ELR (cell line): ENCODE measurements at regions not wholly inside any gene's neighbourhood (a gene's known extent, or its start where the extent isn't known, plus 50 kb on each side); places are given as distances from the start of the nearest gene placed in this dataset.
A peak's percentile ranks its signal among the peaks of the same experiment; 100 is the strongest.
"Not testable (repeated sequence)": the region's sequence is repeated elsewhere in the genome, so short reads cannot be mapped to it uniquely, and the experiment has no call there.

Experiments used
- DNase-seq: peaks from one replicate; pipeline ENCODE4 v3.0.0-alpha.2; 2015; ENCODE audit warnings: low read depth

DNA sequence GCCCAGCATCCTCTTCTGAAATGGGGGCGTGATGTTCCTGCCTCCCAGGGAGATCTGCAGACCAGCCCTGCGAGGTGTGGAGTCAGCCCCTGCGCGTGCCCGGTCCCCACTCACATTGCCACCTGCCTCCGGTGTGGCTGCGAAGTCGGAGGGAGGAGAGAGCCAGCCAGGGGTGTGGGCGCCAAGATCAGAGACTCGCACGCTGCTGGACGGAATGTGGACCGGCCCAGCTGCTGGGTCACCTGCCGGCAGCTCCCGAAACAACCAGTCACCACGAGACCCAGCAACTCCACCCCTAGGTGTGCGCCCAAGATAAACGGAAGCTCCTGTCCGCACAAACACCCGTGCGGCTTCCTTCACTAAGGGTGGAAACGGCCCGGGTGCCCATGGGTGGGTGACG, 51.1 kb upstream of the EGFL7 start:
- DNase-seq, result no peak

DNA sequence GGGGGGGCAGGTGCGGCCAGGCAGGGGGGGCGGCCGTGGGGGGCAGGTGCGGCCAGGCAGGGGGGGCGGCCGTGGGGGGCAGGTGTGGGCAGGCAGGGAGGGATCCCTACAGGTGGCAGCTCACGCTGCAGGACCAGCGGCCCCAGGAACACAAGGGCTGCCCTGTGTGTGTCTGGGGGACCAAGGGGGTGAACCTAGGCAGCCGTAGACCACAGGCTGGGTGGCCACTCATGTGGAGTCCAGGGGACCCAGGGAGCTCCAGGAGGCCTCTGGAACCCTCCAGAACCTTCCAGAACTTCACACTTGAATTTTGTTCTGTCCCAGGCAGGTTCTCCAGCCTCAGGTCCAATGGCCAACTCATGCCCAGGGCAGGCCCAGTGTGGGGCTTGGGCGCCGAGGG, 51.6 kb upstream of the EGFL7 start:
- DNase-seq, result no peak

DNA sequence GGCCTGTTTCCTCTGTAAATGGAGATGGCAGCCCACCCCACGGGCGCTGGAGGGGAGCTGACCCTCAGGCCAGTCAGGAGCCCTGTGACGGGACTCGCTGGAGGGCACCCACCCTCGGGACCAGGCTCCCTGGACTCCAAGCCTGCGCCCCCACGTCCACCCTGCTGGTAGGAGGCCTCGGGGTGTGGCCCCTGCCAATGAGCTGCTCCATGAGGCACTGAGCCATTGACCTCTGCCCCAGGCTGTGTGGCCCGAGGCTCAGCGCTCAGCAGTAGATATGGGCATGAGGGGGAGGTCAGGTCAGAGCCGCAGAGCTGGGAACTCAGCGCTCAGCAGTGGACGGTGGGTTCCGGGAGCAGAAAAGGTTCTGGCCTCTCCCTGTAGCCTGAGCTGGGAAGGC, 52.3 kb upstream of the EGFL7 start:
- DNase-seq, result no peak

DNA sequence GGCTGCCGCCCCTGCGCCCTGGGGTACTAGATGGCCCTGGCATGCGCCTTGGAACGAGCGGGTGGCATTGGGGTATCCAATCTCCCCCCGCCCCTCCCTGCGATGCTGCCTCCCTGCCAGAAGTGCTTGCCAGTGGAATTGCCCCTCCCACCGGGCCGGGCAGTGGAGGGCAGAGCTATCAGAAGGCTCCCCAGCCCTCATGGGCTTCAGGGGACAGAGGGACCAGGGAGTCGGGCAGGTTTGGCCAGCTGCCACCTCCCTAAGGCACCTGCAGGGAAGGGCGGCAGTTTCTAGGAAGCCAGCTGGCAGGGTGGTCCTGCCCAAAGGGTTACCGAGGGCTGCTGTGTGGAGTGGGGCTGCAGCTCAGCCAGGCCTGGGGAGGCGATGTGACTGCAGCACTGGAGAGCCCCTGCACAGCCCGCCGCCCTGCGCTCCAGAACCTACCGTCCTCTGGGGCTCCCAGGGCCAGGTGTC, 52.8 kb upstream of the EGFL7 start:
- DNase-seq, result no peak

DNA sequence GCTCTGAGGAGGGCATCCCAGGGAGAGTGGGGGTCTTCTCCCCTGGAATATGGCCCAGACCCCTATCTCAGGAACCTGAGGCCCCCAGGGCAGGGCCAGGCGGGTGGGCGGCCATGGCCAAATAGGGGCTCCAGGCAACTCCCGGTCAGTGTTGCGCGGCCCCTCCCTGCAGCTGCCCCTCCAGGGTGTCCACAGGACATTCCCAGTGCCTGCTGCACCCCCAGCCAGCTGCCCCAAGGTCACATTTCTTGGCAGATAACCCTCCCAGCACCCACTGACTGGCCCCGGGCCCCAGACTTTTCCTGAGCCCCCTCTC, 53.6 kb upstream of the EGFL7 start:
- DNase-seq, result no peak

DNA sequence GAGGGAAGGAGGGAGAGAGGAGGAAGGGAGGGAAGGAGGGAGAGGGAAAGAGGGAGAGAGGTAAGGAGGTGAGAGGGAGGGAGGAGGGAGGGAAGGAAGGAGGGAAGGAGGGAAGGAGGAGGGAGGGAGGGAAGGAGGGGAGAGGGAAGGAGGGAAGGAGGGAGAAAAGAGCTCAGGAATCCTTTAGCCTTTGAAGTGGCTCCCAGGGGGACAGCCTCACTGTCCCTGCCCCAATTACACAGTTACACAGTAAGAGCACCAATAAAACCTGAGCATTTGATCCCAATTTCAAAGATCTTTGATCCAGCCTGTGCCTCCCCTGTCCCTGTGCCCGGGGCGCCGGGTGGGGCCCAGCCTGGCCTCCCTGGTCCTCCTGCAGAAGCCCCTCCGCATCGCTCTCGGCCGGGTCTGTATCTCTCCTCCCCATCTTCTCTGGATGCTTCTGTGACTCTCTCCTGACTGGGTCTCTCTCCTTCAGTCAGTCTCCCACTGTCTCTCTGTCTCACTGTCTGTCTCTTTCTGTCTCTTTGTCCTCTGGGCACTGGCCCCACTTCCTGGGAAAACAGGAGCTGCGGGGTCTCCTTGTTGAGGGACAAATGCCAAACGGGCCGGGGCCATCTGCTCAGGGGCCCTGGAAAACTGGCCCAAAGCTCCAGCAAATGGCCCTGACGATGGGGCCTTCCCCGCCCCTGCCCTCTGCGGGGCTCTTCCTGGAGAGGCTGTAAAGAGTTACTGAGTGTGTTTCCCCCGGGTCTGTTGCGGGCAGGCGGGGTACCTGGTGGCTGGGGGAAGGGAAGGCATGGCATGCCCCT, 54.2 kb upstream of the EGFL7 start:
- no peak for DNase-seq

DNA sequence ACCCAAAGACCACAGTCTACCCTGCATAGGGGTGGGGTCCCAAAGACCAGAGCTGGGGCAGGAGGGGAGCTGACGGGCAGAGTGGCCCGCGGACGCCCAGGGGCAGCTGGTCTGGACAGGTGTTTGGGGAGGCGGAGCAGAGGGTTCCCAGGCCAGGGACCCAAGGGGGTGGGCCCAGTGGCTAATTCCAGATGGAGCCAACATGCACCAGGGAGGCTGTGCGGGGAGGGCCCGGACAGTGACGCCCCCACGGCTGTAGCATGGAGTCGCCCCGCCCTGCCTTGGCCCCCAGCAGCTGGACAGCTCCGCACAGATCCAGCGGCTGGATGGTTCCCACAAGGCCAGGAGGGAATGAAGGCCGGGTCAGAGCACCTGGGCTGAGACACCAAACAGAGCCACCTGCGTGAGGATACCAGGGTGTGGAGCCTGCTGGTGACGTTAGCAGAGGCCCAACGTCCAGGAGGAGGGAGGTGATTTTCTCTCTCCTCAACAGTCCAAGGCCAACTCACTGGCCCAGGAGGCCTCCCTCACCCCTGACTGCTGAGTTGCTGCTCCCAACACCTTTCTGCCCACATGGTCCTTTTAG, 55.3 kb upstream of the EGFL7 start:
- DNase-seq, result no peak

DNA sequence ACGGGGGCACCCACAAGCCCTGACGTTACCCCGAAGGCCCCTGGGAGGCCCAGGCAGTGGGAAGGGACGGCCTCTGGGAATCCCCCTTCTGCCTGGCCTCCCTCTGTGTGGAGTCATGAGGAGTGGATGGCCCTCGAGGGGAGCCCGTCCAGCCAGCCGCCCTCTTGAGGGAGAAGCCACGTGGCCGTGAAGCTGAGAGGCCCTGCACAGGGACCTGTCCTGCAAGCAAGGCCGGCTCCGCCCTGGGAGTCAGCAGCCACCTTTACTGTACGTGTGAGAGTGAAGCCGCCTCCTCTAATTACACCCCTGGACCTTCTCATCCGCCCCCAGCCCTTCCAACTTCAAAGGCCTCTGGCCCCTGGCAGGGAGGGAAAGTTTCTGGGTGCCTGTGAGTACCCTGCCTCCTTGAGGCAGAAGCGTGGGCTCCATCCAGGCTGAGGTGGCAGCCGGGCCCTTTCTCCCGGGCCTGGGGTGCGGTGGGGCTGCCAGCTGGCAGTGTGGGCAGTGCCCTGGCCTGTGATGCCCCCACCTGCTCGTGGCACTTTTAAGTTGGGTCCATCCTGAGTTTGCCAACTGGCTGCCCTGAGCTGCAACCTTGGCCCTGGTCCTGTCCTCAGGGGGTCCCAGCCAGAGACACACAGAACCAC, 55.9 kb upstream of the EGFL7 start:
- no peak for DNase-seq

DNA sequence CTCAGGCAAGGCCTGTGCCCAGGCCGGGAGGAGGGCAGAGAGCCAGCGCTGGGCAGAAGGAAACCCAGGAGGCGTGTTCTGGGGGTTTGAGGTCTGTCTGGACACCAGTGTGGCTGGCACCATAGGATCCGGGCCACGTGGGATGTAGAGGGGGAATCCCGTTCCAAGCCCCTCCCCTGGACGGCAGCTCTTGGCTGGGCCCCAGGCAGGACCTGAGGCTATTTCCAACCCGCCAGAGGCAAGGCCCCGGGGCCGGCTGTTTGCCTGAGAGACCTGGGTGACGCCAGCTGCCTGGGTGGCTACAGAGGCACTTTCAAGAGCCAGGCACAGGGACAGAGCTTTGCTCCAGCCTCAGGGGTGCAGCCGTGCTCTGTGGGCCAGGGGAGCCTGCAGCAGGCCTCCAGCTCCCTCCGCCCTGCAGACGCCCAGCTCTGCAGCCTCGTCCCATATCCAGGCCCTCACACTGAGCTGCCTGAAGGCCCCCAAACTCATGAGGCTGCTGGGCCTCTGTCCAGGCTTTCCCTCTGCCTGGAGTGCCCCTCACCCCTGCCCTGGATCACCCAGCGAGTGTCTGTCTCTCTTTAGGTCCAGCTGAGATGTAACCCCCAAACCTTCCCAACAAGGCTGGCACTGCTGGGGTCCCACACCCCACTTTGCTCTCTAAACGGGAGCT, 56.6 kb upstream of the EGFL7 start:
- DNase-seq, result no peak

DNA sequence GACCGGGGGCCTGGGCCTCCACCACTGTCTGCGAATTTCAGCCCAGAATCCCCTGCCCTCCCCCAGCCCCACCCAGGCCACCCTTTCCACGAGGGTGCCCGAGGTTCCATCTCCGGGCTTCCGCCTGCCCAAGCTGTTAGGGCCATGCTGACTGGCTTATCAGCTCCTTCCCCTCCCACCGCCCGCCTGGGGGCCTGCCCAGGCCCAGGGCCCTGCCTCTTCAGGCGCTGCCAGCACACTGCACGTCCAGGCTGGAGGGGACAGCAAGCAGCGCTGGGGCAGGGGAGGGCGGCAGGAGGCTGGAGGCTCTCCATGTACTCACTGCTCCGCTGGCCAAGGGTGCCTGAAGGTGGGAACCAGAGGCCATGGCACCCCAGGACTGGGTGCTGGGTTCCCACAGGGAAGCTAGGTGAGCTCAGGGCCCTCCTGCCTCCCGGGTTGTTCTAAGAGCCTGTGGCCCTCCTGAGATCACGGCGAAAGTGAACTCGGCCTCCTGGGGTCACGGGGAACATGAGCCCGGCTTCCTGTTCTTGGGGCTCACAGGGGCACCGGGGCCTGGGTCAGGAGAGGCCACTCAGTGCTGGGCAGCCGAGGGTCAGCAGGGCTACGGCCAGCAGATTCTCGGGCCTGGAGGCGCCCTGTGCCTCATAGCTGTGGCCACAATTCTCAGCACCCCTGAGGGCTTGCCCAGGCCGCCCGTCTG, 57.7 kb upstream of the EGFL7 start:
- no peak for DNase-seq

DNA sequence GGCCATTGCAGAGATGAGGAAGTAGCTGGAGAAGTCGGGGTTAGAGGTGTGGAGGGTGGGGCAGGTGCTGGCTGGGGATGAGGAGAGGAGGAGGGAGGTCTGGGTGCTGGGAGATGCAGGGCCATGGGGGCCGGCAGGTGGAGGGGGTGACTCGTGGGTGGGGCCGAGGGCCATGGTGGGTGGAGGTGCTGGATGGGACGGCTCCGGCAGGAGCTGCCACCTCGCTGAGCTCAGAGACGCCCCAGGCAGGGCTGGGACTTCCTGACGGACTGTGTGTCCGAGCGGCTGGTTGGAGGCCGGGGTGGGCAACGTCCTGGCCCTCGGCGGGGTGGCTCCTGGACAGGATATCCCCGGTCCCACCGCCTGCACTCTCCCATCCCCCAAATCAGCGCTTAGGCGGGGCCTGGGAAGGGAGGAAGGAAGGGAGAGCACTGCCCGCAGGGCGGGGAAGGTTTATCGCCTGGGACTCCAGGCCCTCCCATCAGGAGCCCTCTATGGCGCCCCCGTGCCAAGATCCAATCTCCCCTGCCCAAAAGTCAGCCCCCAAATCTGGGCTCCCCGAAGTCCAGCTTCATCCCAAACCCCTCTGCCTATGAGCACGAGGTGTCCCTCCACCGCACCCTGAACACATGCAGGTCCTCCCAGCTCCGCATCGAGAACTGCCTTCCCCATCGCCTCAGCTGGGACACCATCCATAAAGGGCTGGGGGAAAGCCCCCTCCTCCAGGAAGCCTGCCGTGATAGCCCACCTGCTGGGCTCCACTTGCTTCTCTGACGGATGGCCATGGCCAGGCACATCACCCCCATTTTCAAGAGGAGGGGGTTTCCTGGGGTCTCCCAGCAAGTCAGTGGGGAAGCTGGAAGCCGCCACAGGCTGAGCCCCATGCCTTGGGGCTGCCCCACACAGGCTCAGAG, 58.3 kb upstream of the NOTCH1 start:
- no peak for DNase-seq

DNA sequence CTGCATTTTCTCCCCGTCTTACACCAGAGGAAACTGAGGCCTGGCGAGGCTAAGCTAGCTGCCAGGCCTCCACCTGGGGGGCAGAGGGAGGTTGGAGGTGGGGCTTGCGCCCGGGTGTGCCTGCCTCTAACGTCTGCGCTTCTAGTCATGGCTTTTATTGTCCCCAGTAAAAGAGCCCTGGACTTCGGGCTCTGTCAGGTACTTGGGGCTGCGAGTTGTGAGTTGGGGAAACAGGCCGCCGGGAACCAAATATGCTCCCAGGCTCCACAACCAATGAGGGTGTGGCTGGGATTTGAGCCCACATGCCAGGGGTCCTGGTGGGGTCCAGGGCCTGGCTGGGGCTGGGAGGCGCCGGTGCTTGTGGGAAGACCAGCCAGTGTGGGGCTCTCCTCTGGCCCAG, 57.4 kb upstream of the NOTCH1 start:
- DNase-seq, result no peak

DNA sequence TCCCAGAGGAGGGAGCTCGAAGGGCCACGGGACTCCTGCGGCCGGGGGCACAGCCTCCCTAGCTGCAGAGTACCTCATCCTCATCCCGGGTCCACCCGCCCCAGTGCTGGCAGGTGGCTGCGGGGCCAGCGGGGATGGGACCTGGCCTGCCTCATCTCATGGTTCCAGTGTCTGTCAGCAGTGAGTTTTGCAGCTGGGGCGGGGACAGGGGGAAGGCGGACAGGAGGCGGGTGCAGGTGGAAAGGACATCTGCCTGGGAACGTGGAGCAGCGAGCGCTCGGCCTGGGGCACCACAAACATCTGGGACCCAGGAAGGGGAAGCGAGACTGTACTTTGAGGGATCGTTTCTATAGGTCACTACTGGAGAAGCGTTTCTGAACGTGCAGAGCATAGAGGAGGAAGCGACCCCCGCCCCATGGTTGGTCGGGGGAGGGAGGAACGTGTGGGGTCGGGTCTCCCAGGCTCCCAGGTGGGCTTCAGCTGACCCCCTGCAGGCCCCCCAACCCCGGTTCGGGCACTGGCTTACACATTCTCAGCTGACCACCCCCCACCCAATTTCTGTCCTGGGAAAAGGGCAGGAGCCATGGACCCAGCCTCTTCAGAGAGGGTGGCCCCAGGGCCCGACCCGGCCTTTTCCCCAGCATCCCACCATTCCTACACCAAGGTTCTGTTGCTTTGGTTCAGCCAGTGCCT, 56.5 kb upstream of the NOTCH1 start:
- no peak for DNase-seq

DNA sequence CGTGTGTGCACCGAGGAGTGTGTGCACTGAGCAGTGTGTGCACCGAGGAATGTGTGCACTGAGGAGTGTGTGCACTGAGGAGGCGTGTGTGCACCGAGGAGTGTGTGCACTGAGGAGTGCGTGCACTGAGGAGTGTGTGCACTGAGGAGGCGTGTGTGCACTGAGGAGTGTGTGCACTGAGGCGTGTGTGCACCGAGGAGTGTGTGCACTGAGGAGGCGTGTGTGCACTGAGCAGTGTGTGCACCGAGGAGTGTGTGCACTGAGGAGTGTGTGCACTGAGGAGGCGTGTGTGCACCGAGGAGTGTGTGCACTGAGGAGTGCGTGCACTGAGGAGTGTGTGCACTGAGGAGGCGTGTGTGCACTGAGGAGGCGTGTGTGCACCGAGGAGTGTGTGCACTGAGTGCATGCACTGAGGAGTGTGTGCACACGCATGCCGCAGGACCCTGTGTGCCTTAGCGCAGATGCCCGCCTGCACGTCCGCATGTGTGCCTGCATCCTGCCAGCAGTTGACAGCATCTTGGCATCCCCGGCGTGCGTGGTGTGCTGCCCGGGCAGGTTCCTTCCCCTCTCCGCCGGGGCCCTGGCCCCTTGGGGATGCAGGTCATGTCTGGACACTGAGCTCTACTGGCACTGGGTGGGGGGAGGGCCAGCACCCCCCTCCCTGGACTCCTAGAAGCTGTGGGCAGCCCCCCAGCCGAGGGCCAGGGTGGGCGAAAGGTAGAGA, 55.6 kb upstream of the NOTCH1 start:
- not testable (repeated sequence) for DNase-seq

DNA sequence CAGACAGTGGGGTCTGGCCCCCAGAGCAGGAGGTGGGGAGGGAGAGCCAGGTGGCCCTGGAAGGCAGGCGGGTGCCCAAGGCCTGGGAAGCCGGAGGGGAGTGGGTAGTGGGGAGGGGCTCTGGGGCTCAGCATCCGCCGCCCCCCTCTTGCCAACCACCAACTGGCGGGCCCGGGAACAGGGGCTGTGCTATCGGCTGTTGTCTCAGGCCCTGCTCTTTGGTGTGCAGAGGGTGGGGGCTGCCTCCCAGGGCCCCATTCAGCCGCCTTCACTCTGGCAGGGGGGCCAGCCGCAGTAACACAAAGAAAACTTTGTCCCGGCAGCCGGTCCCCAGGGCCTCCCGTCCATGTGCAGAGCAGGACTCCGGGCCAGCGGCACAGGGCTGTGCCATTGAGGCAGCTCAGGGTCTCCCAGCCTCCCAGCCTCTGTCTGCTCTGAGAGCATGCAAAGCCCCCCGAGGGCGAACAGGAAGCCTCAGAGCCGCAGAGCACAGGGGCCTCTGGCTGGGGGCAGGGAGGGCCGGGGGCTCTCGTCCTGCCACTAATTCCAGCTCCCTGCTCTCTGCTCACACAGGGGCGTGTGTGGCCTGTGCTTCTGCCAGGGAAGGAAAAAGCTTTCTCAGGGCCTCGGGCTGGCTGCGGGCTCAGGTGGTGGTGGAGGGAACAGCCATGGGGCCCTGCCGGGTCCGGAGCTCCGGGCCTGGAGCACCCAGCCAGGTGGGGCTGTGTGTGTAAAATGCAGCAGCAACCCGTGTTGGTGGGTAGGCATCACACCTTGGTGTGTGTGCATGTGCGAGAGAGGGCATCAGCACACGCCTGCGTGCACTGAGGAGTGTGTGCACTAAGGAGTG, 54.2 kb upstream of the NOTCH1 start:
- no peak for DNase-seq

DNA sequence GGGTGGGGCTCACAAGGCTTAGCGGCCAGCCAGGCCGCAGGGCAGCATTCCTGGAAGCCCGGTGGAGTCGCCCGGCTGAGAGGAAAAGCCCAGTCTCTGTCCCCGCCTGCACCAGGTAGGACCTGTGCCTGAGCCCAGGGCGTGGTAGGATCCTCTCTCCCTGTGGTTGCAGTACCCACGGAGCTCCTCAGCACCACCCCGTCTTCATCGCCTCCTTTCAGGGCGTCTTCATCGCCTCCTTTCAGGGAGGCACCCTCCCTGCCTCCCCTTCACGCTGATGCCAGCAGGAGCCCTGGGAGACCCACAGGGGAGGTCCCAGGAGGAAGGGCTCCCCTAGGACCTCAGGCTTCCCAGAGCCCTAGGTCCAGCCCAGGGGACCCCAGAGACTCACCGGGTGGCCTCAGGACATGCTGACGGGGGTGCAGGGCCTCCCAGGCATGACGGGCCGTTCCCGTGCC, 53.3 kb upstream of the NOTCH1 start:
- DNase-seq, result no peak

DNA sequence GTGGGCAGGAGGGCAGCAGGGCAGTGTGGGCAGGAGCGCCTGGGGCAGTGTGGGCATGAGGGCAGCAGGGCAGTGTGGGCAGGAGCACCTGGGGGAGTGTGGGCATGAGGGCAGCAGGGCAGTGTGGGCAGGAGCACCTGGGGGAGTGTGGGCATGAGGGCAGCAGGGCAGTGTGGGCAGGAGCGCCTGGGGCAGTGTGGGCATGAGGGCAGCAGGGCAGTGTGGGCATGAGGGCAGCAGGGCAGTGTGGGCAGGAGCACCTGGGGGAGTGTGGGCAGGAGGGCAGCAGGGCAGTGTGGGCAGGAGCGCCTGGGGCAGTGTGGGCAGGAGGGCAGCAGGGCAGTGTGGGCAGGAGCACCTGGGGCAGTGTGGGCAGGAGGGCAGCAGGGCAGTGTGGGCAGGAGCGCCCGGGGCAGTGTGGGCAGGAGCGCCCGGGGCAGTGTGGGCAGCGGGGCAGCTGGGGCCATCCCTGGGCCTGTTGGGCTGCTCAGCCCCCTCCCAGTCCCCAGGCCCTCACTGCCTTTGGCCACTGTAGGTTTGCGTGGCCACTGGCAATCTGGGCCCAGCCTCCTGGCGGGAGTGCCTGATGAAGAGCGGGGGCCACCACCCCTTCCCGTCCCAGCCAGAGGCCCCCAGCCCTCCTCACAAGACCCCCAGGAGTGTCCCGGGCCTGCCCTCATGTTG, 52.7 kb upstream of the NOTCH1 start:
- DNase-seq, result not testable (repeated sequence)

DNA sequence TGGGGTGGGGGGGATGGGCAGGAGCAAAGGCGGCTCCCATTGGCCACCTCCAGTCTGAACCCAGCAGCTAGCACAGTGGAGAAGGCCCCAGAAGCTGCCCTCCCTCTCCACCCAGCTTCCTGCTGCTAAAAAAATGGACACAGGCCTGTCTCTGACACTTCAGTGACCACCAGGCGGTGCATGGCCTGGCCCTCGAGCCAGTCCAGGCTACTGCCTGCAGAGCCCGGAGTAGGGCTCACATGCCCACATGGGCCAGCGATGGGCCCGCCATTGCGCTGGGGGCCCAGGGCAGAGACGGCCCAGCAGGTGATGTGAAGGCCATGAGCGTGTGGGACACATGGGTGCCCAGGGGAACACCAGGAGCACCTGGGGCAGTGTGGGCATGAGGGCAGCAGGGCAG, 52.1 kb upstream of the NOTCH1 start:
- peak; percentile 23 for DNase-seq
